ENCODE measurements at regions not wholly inside any gene's neighbourhood (a gene's known extent, or its start where the extent isn't known, plus 50 kb on each side); places are given as distances from the start of the nearest gene placed in this dataset.

- Histone ChIP-seq H3K4me3 (ENCODE audit: low read length) (no peak overlapping the region), H3K4me1 (ENCODE audit: insufficient read depth, low read length) (no peaks in the 10 kb centered on the region), H3K9me3 (ENCODE audit: low read length) (no peaks in the 10 kb centered on the region), H2AFZ (ENCODE audit: low read depth, low read length) (no peak overlapping the region), H3K27me3 (ENCODE audit: insufficient read depth, low read length) (no peaks in the 10 kb centered on the region), H3K36me3 (ENCODE audit: insufficient read depth, low read length) (no peaks in the 10 kb centered on the region)
Observed at GRCh38 chr7:35379481-35379880, 125.6 kb upstream of the TBX20 start.

- no peaks in the 10 kb centered on the region for H3K36me3 ChIP-seq (ENCODE audit: insufficient read depth, low read length)
- no peaks in the 10 kb centered on the region for H3K9me3 ChIP-seq (ENCODE audit: low read length)
- H2AFZ ChIP-seq (ENCODE audit: low read depth, low read length) = no peak overlapping the region
- no peak overlapping the region for H3K4me3 ChIP-seq (ENCODE audit: low read length)
- no peaks in the 10 kb centered on the region for H3K4me1 ChIP-seq (ENCODE audit: insufficient read depth, low read length)
- H3K27me3 ChIP-seq (ENCODE audit: insufficient read depth, low read length) = no peaks in the 10 kb centered on the region
Observed at GRCh38 chr7:35375516-35375915, 121.6 kb upstream of the TBX20 start.

- Histone ChIP-seq H3K4me3 (ENCODE audit: low read length) (no peak overlapping the region), H2AFZ (ENCODE audit: low read depth, low read length) (no peak overlapping the region), H3K27me3 (ENCODE audit: insufficient read depth, low read length) (no peaks in the 10 kb centered on the region), H3K36me3 (ENCODE audit: insufficient read depth, low read length) (no peaks in the 10 kb centered on the region), H3K4me1 (ENCODE audit: insufficient read depth, low read length) (no peaks in the 10 kb centered on the region), H3K9me3 (ENCODE audit: low read length) (no peaks in the 10 kb centered on the region)
Observed at GRCh38 chr7:35374858-35375257, 121.0 kb upstream of the TBX20 start.

- Histone ChIP-seq H3K27me3 (ENCODE audit: insufficient read depth, low read length) (no peaks in the 10 kb centered on the region), H3K4me1 (ENCODE audit: insufficient read depth, low read length) (no peaks in the 10 kb centered on the region), H3K4me3 (ENCODE audit: low read length) (no peak overlapping the region), H2AFZ (ENCODE audit: low read depth, low read length) (no peak overlapping the region), H3K36me3 (ENCODE audit: insufficient read depth, low read length) (no peaks in the 10 kb centered on the region), H3K9me3 (ENCODE audit: low read length) (no peaks in the 10 kb centered on the region)
Observed at GRCh38 chr7:35371221-35371620, 117.3 kb upstream of the TBX20 start.

GRCh38 chr7:35370687-35371086, 116.8 kb upstream of the TBX20 start:
- no peaks in the 10 kb centered on the region for H3K9me3 ChIP-seq (ENCODE audit: low read length)

GRCh38 chr7:35366167-35367155, 112.6 kb upstream of the TBX20 start:
- Histone ChIP-seq H3K4me3 (ENCODE audit: low read length) (no peak overlapping the region), H3K4me1 (ENCODE audit: insufficient read depth, low read length) (no peaks in the 10 kb centered on the region), H3K27me3 (ENCODE audit: insufficient read depth, low read length) (no peaks in the 10 kb centered on the region), H2AFZ (ENCODE audit: low read depth, low read length) (no peak overlapping the region), H3K36me3 (ENCODE audit: insufficient read depth, low read length) (no peaks in the 10 kb centered on the region), H3K9me3 (ENCODE audit: low read length) (no peaks in the 10 kb centered on the region)

More at GRCh38 chr7:35370687-35371086, 116.8 kb upstream of the TBX20 start:
- H3K4me3 ChIP-seq (ENCODE audit: low read length) = no peak overlapping the region
- no peaks in the 10 kb centered on the region for H3K4me1 ChIP-seq (ENCODE audit: insufficient read depth, low read length)
- H2AFZ ChIP-seq (ENCODE audit: low read depth, low read length) = no peak overlapping the region
- H3K27me3 ChIP-seq (ENCODE audit: insufficient read depth, low read length) = no peaks in the 10 kb centered on the region
- H3K36me3 ChIP-seq (ENCODE audit: insufficient read depth, low read length) = no peaks in the 10 kb centered on the region

- H3K4me1 ChIP-seq (ENCODE audit: insufficient read depth, low read length) = no peaks in the 10 kb centered on the region
- no peaks in the 10 kb centered on the region for H3K36me3 ChIP-seq (ENCODE audit: insufficient read depth, low read length)
- H3K9me3 ChIP-seq (ENCODE audit: low read length) = no peaks in the 10 kb centered on the region
- H3K27me3 ChIP-seq (ENCODE audit: insufficient read depth, low read length) = no peaks in the 10 kb centered on the region
- H2AFZ ChIP-seq (ENCODE audit: low read depth, low read length) = no peak overlapping the region
- no peak overlapping the region for H3K4me3 ChIP-seq (ENCODE audit: low read length)
Observed at GRCh38 chr7:35365523-35365922, 111.6 kb upstream of the TBX20 start.

GRCh38 chr7:35362341-35362740, 108.4 kb upstream of the TBX20 start:
- H2AFZ ChIP-seq (ENCODE audit: low read depth, low read length) = no peak overlapping the region
- H3K4me3 ChIP-seq (ENCODE audit: low read length) = no peak overlapping the region
- H3K4me1 ChIP-seq (ENCODE audit: insufficient read depth, low read length) = no peaks in the 10 kb centered on the region
- no peaks in the 10 kb centered on the region for H3K36me3 ChIP-seq (ENCODE audit: insufficient read depth, low read length)
- H3K9me3 ChIP-seq (ENCODE audit: low read length) = no peaks in the 10 kb centered on the region
- H3K27me3 ChIP-seq (ENCODE audit: insufficient read depth, low read length) = no peaks in the 10 kb centered on the region

GRCh38 chr7:35359423-35359822, 105.5 kb upstream of the TBX20 start:
- H3K4me3 ChIP-seq (ENCODE audit: low read length) = no peak overlapping the region
- no peaks in the 10 kb centered on the region for H3K9me3 ChIP-seq (ENCODE audit: low read length)
- H3K36me3 ChIP-seq (ENCODE audit: insufficient read depth, low read length) = no peaks in the 10 kb centered on the region
- no peaks in the 10 kb centered on the region for H3K4me1 ChIP-seq (ENCODE audit: insufficient read depth, low read length)
- no peaks in the 10 kb centered on the region for H3K27me3 ChIP-seq (ENCODE audit: insufficient read depth, low read length)
- H2AFZ ChIP-seq (ENCODE audit: low read depth, low read length) = no peak overlapping the region

GRCh38 chr7:35356495-35356894, 102.6 kb upstream of the TBX20 start:
- no peak overlapping the region for H3K4me3 ChIP-seq (ENCODE audit: low read length)
- no peaks in the 10 kb centered on the region for H3K4me1 ChIP-seq (ENCODE audit: insufficient read depth, low read length)
- H3K27me3 ChIP-seq (ENCODE audit: insufficient read depth, low read length) = no peaks in the 10 kb centered on the region
- H2AFZ ChIP-seq (ENCODE audit: low read depth, low read length) = no peak overlapping the region
- no peaks in the 10 kb centered on the region for H3K36me3 ChIP-seq (ENCODE audit: insufficient read depth, low read length)
- no peaks in the 10 kb centered on the region for H3K9me3 ChIP-seq (ENCODE audit: low read length)

GRCh38 chr7:35355911-35356310, 102.0 kb upstream of the TBX20 start:
- no peaks in the 10 kb centered on the region for H3K27me3 ChIP-seq (ENCODE audit: insufficient read depth, low read length)
- no peaks in the 10 kb centered on the region for H3K36me3 ChIP-seq (ENCODE audit: insufficient read depth, low read length)
- H2AFZ ChIP-seq (ENCODE audit: low read depth, low read length) = no peak overlapping the region
- no peak overlapping the region for H3K4me3 ChIP-seq (ENCODE audit: low read length)
- no peaks in the 10 kb centered on the region for H3K9me3 ChIP-seq (ENCODE audit: low read length)
- no peaks in the 10 kb centered on the region for H3K4me1 ChIP-seq (ENCODE audit: insufficient read depth, low read length)

- no peak overlapping the region for H3K4me3 ChIP-seq (ENCODE audit: low read length)
- no peak overlapping the region for H2AFZ ChIP-seq (ENCODE audit: low read depth, low read length)
- H3K27me3 ChIP-seq (ENCODE audit: insufficient read depth, low read length) = no peaks in the 10 kb centered on the region
- no peaks in the 10 kb centered on the region for H3K36me3 ChIP-seq (ENCODE audit: insufficient read depth, low read length)
- H3K4me1 ChIP-seq (ENCODE audit: insufficient read depth, low read length) = no peaks in the 10 kb centered on the region
- no peaks in the 10 kb centered on the region for H3K9me3 ChIP-seq (ENCODE audit: low read length)
Observed at GRCh38 chr7:35355199-35355598, 101.3 kb upstream of the TBX20 start.

- no peak overlapping the region for H3K4me3 ChIP-seq (ENCODE audit: low read length)
- H3K4me1 ChIP-seq (ENCODE audit: insufficient read depth, low read length) = no peaks in the 10 kb centered on the region
- no peaks in the 10 kb centered on the region for H3K36me3 ChIP-seq (ENCODE audit: insufficient read depth, low read length)
- H3K27me3 ChIP-seq (ENCODE audit: insufficient read depth, low read length) = no peaks in the 10 kb centered on the region
- no peaks in the 10 kb centered on the region for H3K9me3 ChIP-seq (ENCODE audit: low read length)
- no peak overlapping the region for H2AFZ ChIP-seq (ENCODE audit: low read depth, low read length)
Observed at GRCh38 chr7:35353481-35353880, 99.6 kb upstream of the TBX20 start.

- H3K27me3 ChIP-seq (ENCODE audit: insufficient read depth, low read length) = no peaks in the 10 kb centered on the region
- no peaks in the 10 kb centered on the region for H3K36me3 ChIP-seq (ENCODE audit: insufficient read depth, low read length)
- no peaks in the 10 kb centered on the region for H3K4me1 ChIP-seq (ENCODE audit: insufficient read depth, low read length)
- H3K4me3 ChIP-seq (ENCODE audit: low read length) = no peak overlapping the region
- no peaks in the 10 kb centered on the region for H3K9me3 ChIP-seq (ENCODE audit: low read length)
- no peak overlapping the region for H2AFZ ChIP-seq (ENCODE audit: low read depth, low read length)
Observed at GRCh38 chr7:35351466-35351865, 97.6 kb upstream of the TBX20 start.

All from neuron (in vitro differentiated cells).